Gastrocnemius medialis (tissue), 4 donors: ENCODE measurements at regions not wholly inside any gene's neighbourhood (a gene's known extent, or its start where the extent isn't known, plus 50 kb on each side); places are given as distances from the start of the nearest gene placed in this dataset.

Source experiments
- ATAC-seq, 2 donors: fragments of 150-250 bp; one replicate each; pipeline ENCODE4 v1.9.1; 2016
- DNase-seq, 2 donors: peaks; one replicate each; pipeline ENCODE4 v3.0.0-alpha.2; 2019
- H3K27ac ChIP-seq, 4 donors: fragments of 200-600 bp; sonication (generic); 1 replicate in 1 of 4; 2 replicates in 3 of 4; pipeline ENCODE4 v1.5.1; 2016 to 2018; ENCODE audit warnings: mild to moderate bottlenecking in 2 of 4, moderate library complexity in 1 of 4
- H3K27me3 ChIP-seq, 3 donors: fragments of 200-600 bp; sonication (generic) in 2 of 3; 1 replicate in 1 of 3; 2 replicates in 2 of 3; pipeline versions ENCODE4 v1.5.1 to v1.6.0; 2016 to 2019; ENCODE audit warnings: mild to moderate bottlenecking in 1 of 3, moderate library complexity in 1 of 3
- H3K36me3 ChIP-seq, 2 donors: fragments of 200-600 bp; sonication (generic) in 1 of 2; one replicate each; pipeline ENCODE4 v1.5.1; 2017 to 2018
- H3K4me1 ChIP-seq, 2 donors: fragments of 200-600 bp; sonication (generic) in 1 of 2; one replicate each; pipeline ENCODE4 v1.5.1; 2016 to 2017; ENCODE audit warnings: mild to moderate bottlenecking in 2 of 2
- H3K4me3 ChIP-seq, 4 donors: fragments of 200-600 bp; sonication (generic) in 3 of 4; 1 replicate in 1 of 4; 2 replicates in 3 of 4; pipeline ENCODE4 v1.5.1; 2016 to 2019; ENCODE audit warnings: mild to moderate bottlenecking in 2 of 4
- H3K9me3 ChIP-seq, 3 donors: fragments of 200-600 bp; sonication (generic) in 2 of 3; 1 replicate in 1 of 3; 2 replicates in 2 of 3; pipeline ENCODE4 v1.5.1; 2016 to 2019
- CTCF ChIP-seq, 5 experiments: fragments of 450-650 bp in 3 of 5; fragments of 200-600 bp in 2 of 5; sonication (generic) in 2 of 5; IDR thresholded peaks in 4 of 5; conservative IDR thresholded peaks in 1 of 5; 1 replicate in 4 of 5; 2 replicates in 1 of 5; pipeline ENCODE4 v1.5.1; 2016 to 2019; ENCODE audit warnings: antibody characterized with exemption in 5 of 5, mild to moderate bottlenecking in 3 of 5, moderate library complexity in 3 of 5
- POLR2A ChIP-seq, 2 donors: fragments of 450-650 bp; IDR thresholded peaks; one replicate each; pipeline ENCODE4 v1.6.1; 2017; ENCODE audit warnings: antibody characterized with exemption in 2 of 2, mild to moderate bottlenecking in 2 of 2, moderate library complexity in 2 of 2
- in situ Hi-C, 4 donors: fragments of 200-750 bp; cut with MboI; loops; one replicate each; pipeline versions ENCODE4 v1.15.0 to v1.8.0; 2017; ENCODE audit warnings: low sequenced_read_pairs in 4 of 4
- intact Hi-C: fragments of 100-400 bp; cut with DNase I; formaldehyde crosslinking; loops from one replicate; pipeline ENCODE4 v1.15.1; 2023; ENCODE audit warnings: low total_unique reads

- TF ChIP-seq POLR2A (IDR thresholded peaks at IDR 0.05) (no peak), CTCF (IDR thresholded peaks at IDR 0.05 in 4 of 5, conservative IDR thresholded peaks at IDR 0.05 in 1 of 5) (no peak)
- intact Hi-C loops (no loop called here), in situ Hi-C loops (no loop called here)
- ATAC-seq = no peak
- H3K27ac ChIP-seq = no peak overlapping the region
- H3K4me1 ChIP-seq = no peaks in the 10 kb centered on the region
- H3K9me3 ChIP-seq = no peaks in the 10 kb centered on the region
- H3K27me3 ChIP-seq = no peaks in the 10 kb centered on the region
- H3K4me3 ChIP-seq = no peak overlapping the region
- no peak for DNase-seq
- H3K36me3 ChIP-seq = no peaks in the 10 kb centered on the region
Measured at GRCh38 chr13:102954350-102954749, 108.5 kb downstream of the ERCC5 start.

- Histone ChIP-seq H3K27me3 (no peaks in the 10 kb centered on the region), H3K4me1 (no peaks in the 10 kb centered on the region), H3K27ac (no peak overlapping the region), H3K4me3 (no peak overlapping the region), H3K36me3 (no peaks in the 10 kb centered on the region), H3K9me3 (no peaks in the 10 kb centered on the region)
- in situ Hi-C loops (no loop called here), intact Hi-C loops (no loop called here)
- TF ChIP-seq CTCF (IDR thresholded peaks at IDR 0.05 in 4 of 5, conservative IDR thresholded peaks at IDR 0.05 in 1 of 5) (no peak), POLR2A (IDR thresholded peaks at IDR 0.05) (no peak)
- no peak for DNase-seq
- ATAC-seq = no peak
Measured at GRCh38 chr13:102951808-102952207, 106.0 kb downstream of the ERCC5 start.

- DNase-seq = no peak
Measured at GRCh38 chr13:102947745-102948405, 102.0 kb downstream of the ERCC5 start.

GRCh38 chr13:102945886-102946285, 100.1 kb downstream of the ERCC5 start:
- Histone ChIP-seq H3K9me3 (no peaks in the 10 kb centered on the region), H3K4me3 (no peak overlapping the region), H3K4me1 (no peaks in the 10 kb centered on the region), H3K27me3 (no peaks in the 10 kb centered on the region), H3K27ac (no peak overlapping the region), H3K36me3 (no peaks in the 10 kb centered on the region)
- DNase-seq = no peak
- in situ Hi-C loops = no loop called here
- intact Hi-C loops = no loop called here
- TF ChIP-seq CTCF (IDR thresholded peaks at IDR 0.05 in 4 of 5, conservative IDR thresholded peaks at IDR 0.05 in 1 of 5) (no peak), POLR2A (IDR thresholded peaks at IDR 0.05) (no peak)
- ATAC-seq = no peak

More at GRCh38 chr13:102947745-102948405, 102.0 kb downstream of the ERCC5 start:
- Histone ChIP-seq H3K27me3 (no peaks in the 10 kb centered on the region), H3K9me3 (no peaks in the 10 kb centered on the region), H3K27ac (no peak overlapping the region), H3K4me3 (no peak overlapping the region), H3K4me1 (no peaks in the 10 kb centered on the region), H3K36me3 (no peaks in the 10 kb centered on the region)
- in situ Hi-C loops (no loop called here), intact Hi-C loops (no loop called here)
- TF ChIP-seq POLR2A (IDR thresholded peaks at IDR 0.05) (no peak), CTCF (IDR thresholded peaks at IDR 0.05 in 4 of 5, conservative IDR thresholded peaks at IDR 0.05 in 1 of 5) (no peak)
- no peak for ATAC-seq

GRCh38 chr13:102945324-102945815, 99.5 kb downstream of the ERCC5 start:
- intact Hi-C loops = no loop called here
- TF ChIP-seq CTCF (IDR thresholded peaks at IDR 0.05 in 4 of 5, conservative IDR thresholded peaks at IDR 0.05 in 1 of 5) = no peak
- no peak for TF ChIP-seq POLR2A (IDR thresholded peaks at IDR 0.05)

More at GRCh38 chr13:102945324-102945815, 99.5 kb downstream of the ERCC5 start:
- no peaks in the 10 kb centered on the region for H3K9me3 ChIP-seq
- in situ Hi-C loops = no loop called here
- H3K4me3 ChIP-seq = no peak overlapping the region
- H3K27ac ChIP-seq = no peak overlapping the region
- ATAC-seq (no peak), DNase-seq (no peak)
- H3K4me1 ChIP-seq = no peaks in the 10 kb centered on the region
- H3K27me3 ChIP-seq = no peaks in the 10 kb centered on the region
- H3K36me3 ChIP-seq = no peaks in the 10 kb centered on the region
